Effector memory CD8-positive, alpha-beta T cell (primary cell): ENCODE measurements at regions not wholly inside any gene's neighbourhood (a gene's known extent, or its start where the extent isn't known, plus 50 kb on each side); places are given as distances from the start of the nearest gene placed in this dataset.

Source experiments
- ATAC-seq: fragments of 150-1000 bp; cut with Tn5 transposase; replicated peaks from 2 replicates; pipeline ENCODE4 v1.10.0; 2021; ENCODE audit warnings: mild to moderate bottlenecking, moderate library complexity
- DNase-seq, 3 experiments: peaks; one replicate each; pipeline ENCODE4 v3.0.0; 2021
- H3K27ac Mint-ChIP-seq, 2 donors: one replicate each; pipeline ENCODE4 v1.8.0; 2022; ENCODE audit warnings: mild to moderate bottlenecking in 2 of 2, mixed read lengths in 2 of 2, moderate library complexity in 2 of 2
- H3K27me3 Mint-ChIP-seq, 2 donors: one replicate each; pipeline ENCODE4 v1.8.0; 2022; ENCODE audit warnings: mixed read lengths in 2 of 2
- H3K36me3 Mint-ChIP-seq: one replicate; pipeline ENCODE4 v1.8.0; 2022; ENCODE audit warnings: mild to moderate bottlenecking, moderate library complexity, mixed read lengths; ENCODE audit not compliant: insufficient read depth
- H3K4me1 Mint-ChIP-seq, 2 donors: one replicate each; pipeline ENCODE4 v1.8.0; 2022; ENCODE audit warnings: low read depth in 2 of 2, mixed read lengths in 2 of 2
- H3K4me3 Mint-ChIP-seq, 2 donors: one replicate each; pipeline ENCODE4 v1.8.0; 2022; ENCODE audit warnings: mild to moderate bottlenecking in 2 of 2, mixed read lengths in 2 of 2, moderate library complexity in 2 of 2
- H3K9me3 Mint-ChIP-seq, 2 donors: one replicate each; pipeline ENCODE4 v1.8.0; 2022; ENCODE audit warnings: mixed read lengths in 2 of 2

DNA sequence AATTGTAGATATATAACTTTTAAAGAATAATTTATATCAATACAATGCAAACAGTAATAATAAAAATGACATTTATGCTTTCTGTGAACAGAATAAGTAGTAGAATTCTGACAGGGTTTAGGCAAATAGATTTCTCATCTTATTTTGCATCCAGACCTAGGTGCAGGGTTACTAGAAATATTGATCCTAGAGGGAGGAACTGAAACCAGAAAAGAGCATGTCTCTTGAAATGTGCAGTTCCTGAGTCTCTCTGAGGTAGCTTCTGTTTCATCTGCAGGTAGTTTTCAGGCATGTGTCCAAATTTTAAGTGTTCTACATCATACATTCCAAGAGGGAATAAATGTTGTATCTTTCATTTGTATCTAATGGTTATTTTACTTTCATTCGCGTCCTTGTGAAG lies 631.9 kb upstream of the ADGRL4 start:
- Mint-ChIP-seq H3K27ac (no peak overlapping the region), H3K4me3 (no peak overlapping the region), H3K36me3 (peaks cover 2% of the 10 kb centered on the region), H3K27me3 (no peaks in the 10 kb centered on the region), H3K9me3 (peaks cover 28 to 51% of the 10 kb centered on the region in 2 donors), H3K4me1 (no peaks in the 10 kb centered on the region)
- ATAC-seq (no peak), DNase-seq (no peak)

DNA sequence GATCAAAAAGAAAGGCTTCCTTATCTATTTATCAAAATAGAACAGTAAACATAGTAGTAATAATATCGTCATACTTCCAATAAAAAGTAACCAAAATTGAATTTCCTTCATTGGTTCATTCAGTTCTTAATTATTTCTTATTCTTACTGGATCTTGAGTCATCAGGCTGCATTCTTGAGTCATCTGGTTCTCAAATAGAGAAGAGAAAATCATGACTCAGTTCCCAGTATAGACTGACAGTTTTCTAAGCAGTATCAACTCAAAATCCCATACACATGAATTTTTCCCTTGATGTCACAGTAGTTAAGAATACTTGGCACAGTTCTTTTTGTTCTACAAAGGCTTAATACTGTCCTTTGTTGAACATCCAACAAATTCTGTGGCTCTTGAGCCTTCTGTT lies 626.9 kb upstream of the ADGRL4 start:
- no peaks in the 10 kb centered on the region for H3K27me3 Mint-ChIP-seq
- peaks cover 4 to 8% of the 10 kb centered on the region in 2 donors for H3K9me3 Mint-ChIP-seq
- H3K36me3 Mint-ChIP-seq, result no peaks in the 10 kb centered on the region
- no peaks in the 10 kb centered on the region for H3K4me1 Mint-ChIP-seq
- no peak overlapping the region for H3K4me3 Mint-ChIP-seq
- no peak overlapping the region for H3K27ac Mint-ChIP-seq
- no peak for DNase-seq
- ATAC-seq, result no peak

DNA sequence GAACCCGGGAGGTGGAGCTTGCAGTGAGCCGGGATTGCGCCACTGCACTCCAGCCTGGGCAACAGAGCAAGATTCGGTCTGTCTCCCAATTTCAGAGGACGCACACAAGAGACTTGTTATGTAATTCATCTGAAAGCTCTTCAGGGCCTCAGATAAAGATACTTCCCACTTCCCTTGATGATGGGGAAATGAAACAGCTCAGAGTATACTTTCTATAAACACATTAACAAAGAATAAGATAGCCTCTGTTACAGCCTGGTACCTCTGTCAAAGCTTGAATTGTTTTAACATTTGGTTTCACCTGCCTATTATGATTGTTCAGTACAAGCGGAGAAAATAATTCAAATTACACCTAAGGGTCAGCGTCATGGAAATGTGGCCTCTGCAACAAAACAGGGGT lies 622.9 kb upstream of the ADGRL4 start:
- Mint-ChIP-seq H3K27ac (no peak overlapping the region), H3K27me3 (no peaks in the 10 kb centered on the region), H3K9me3 (no peaks in the 10 kb centered on the region), H3K4me3 (no peak overlapping the region), H3K36me3 (no peaks in the 10 kb centered on the region), H3K4me1 (no peaks in the 10 kb centered on the region)
- DNase-seq (no peak), ATAC-seq (no peak)

DNA sequence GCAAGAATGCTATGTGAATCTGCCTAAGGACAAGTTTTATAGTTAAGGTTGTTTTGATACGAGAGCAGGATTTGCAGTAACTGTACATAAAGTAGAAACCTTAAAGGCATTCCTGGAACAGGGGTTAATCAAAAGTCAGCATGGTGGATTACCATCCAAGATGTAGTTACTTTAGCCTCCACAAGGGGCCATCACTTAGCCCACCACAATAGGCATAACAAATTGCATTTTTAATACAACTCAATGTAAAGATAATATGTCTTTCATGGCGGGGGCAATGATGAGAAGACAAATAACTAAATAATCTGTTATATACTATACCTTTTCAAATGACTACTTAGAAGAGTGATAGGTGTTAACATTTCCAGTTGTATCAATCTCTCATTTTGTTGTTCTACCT lies 611.2 kb upstream of the ADGRL4 start:
- H3K27ac Mint-ChIP-seq, result no peak overlapping the region
- ATAC-seq (no peak), DNase-seq (no peak)
- no peaks in the 10 kb centered on the region for H3K27me3 Mint-ChIP-seq
- no peaks in the 10 kb centered on the region for H3K4me1 Mint-ChIP-seq
- H3K4me3 Mint-ChIP-seq, result no peak overlapping the region
- H3K9me3 Mint-ChIP-seq, result peaks cover 0 to 6% of the 10 kb centered on the region in 2 donors
- H3K36me3 Mint-ChIP-seq, result no peaks in the 10 kb centered on the region

GRCh38 chr1:79614762-79615161 lies 608.2 kb upstream of the ADGRL4 start:
- Mint-ChIP-seq H3K4me1 (no peaks in the 10 kb centered on the region), H3K4me3 (no peak overlapping the region), H3K9me3 (peaks cover 0 to 8% of the 10 kb centered on the region in 2 donors), H3K27me3 (no peaks in the 10 kb centered on the region), H3K36me3 (no peaks in the 10 kb centered on the region), H3K27ac (no peak overlapping the region)
- ATAC-seq, result no peak
- DNase-seq, result no peak

DNA sequence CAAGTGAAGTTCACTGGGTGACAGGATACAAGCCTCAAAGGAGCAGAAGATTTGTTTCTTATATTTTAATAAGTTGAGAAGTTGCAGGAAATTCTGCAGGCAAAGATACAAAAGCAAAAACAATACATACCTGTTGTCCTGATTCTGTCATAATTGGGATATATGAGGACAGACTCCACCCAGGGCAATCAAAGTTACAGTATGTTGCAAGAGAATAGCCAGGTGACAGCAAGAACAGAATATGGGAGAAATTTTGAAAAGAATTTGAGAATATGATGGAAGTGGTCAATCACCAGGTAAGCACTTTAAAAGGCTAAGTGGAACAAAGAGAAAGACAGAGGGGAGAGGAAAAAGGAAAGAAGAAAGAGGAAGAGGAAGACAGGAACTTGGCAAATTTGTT lies 607.6 kb upstream of the ADGRL4 start:
- H3K4me3 Mint-ChIP-seq, result no peak overlapping the region
- no peaks in the 10 kb centered on the region for H3K36me3 Mint-ChIP-seq
- no peak overlapping the region for H3K27ac Mint-ChIP-seq
- H3K4me1 Mint-ChIP-seq, result no peaks in the 10 kb centered on the region
- no peaks in the 10 kb centered on the region for H3K27me3 Mint-ChIP-seq
- ATAC-seq, result no peak
- peaks cover 0 to 8% of the 10 kb centered on the region in 2 donors for H3K9me3 Mint-ChIP-seq
- no peak for DNase-seq

- no peak for ATAC-seq
- DNase-seq, result no peak
- H3K36me3 Mint-ChIP-seq, result no peaks in the 10 kb centered on the region
- H3K27me3 Mint-ChIP-seq, result no peaks in the 10 kb centered on the region
- H3K4me1 Mint-ChIP-seq, result no peaks in the 10 kb centered on the region
- peaks cover 0 to 4% of the 10 kb centered on the region in 2 donors for H3K9me3 Mint-ChIP-seq
- no peak overlapping the region for H3K27ac Mint-ChIP-seq
- H3K4me3 Mint-ChIP-seq, result no peak overlapping the region
These were observed 606.5 kb upstream of the ADGRL4 start for GRCh38 chr1:79613046-79613445.

DNA sequence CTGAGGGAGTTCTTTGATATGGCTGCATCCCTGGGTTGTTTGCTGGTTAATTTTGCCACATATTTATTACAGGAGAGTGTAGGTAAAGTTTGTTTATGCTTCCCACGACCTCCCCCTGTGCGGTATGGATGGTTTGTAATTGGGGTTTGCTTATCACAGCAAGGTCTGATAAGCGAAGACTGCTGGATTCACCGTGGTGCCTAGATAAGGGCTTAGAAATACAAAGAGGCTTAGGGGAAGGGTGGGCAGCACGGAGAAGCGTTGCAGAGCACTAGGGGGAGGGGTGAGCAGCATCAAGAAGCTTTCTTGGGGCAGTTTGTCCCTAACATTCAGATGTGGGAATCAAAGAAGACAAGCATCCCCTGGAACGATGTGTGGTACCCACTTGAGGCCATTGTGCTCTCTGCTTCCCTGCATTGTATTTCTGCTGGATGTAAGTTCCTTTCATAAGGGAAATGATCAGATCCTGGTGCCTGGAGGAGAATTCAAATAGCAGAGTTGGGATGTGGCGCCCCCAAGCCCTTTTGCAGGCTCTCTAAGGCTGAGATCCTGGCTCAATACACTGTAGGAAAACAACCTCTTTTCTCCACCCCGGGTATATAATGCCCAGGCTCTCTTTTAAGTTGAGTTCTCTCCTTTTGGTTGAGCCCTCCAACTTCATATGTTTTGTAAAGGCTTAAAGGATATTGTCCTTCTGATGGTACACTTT lies 598.1 kb upstream of the ADGRL4 start:
- no peaks in the 10 kb centered on the region for H3K36me3 Mint-ChIP-seq

DNA sequence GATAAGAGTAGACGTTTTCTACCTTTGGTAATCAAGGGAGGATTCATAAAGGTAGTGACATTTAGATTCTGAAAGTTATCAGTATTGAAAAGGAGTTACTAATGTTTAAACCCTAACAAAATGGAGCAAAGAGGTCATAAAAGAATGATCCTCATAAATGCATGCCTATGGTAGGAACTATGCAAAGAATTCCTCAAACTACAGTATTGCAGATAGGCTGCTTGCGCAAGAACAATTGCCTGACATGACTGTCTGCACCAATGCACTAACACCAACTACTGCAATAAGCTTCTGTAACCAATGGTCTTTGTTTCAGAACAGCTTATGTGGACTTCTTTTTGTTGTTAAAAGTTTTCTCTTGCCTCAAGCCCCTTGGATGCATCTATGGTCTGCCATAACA lies 597.3 kb upstream of the ADGRL4 start:
- no peak for ATAC-seq

More for the DNA sequence above, 598.1 kb upstream of the ADGRL4 start:
- H3K27me3 Mint-ChIP-seq, result no peaks in the 10 kb centered on the region
- DNase-seq, result no peak
- H3K4me3 Mint-ChIP-seq, result no peak overlapping the region
- H3K27ac Mint-ChIP-seq, result no peak overlapping the region
- no peak for ATAC-seq
- no peaks in the 10 kb centered on the region for H3K4me1 Mint-ChIP-seq
- peaks cover 0 to 7% of the 10 kb centered on the region in 2 donors for H3K9me3 Mint-ChIP-seq

GRCh38 chr1:79599257-79599656 lies 592.7 kb upstream of the ADGRL4 start:
- H3K27me3 Mint-ChIP-seq, result no peaks in the 10 kb centered on the region

More for the DNA sequence above, 597.3 kb upstream of the ADGRL4 start:
- Mint-ChIP-seq H3K27ac (no peak overlapping the region), H3K36me3 (no peaks in the 10 kb centered on the region), H3K4me3 (no peak overlapping the region), H3K4me1 (no peaks in the 10 kb centered on the region), H3K9me3 (peaks cover 0 to 7% of the 10 kb centered on the region in 2 donors), H3K27me3 (no peaks in the 10 kb centered on the region)
- no peak for DNase-seq

GRCh38 chr1:79595931-79596330 lies 589.4 kb upstream of the ADGRL4 start:
- Mint-ChIP-seq H3K4me3 (no peak overlapping the region), H3K36me3 (no peaks in the 10 kb centered on the region), H3K9me3 (peaks cover 2 to 9% of the 10 kb centered on the region in 2 donors), H3K4me1 (no peaks in the 10 kb centered on the region), H3K27ac (no peak overlapping the region), H3K27me3 (no peaks in the 10 kb centered on the region)
- no peak for ATAC-seq
- no peak for DNase-seq

More at GRCh38 chr1:79599257-79599656, 592.7 kb upstream of the ADGRL4 start:
- Mint-ChIP-seq H3K9me3 (peaks cover 6 to 9% of the 10 kb centered on the region in 2 donors), H3K4me3 (no peak overlapping the region), H3K36me3 (no peaks in the 10 kb centered on the region), H3K27ac (no peak overlapping the region), H3K4me1 (no peaks in the 10 kb centered on the region)
- DNase-seq, result no peak
- no peak for ATAC-seq

- Mint-ChIP-seq H3K4me1 (no peaks in the 10 kb centered on the region), H3K4me3 (no peak overlapping the region), H3K36me3 (no peaks in the 10 kb centered on the region), H3K27ac (no peak overlapping the region), H3K9me3 (peaks cover 2 to 9% of the 10 kb centered on the region in 2 donors), H3K27me3 (no peaks in the 10 kb centered on the region)
- DNase-seq (no peak), ATAC-seq (no peak)
These were observed 587.7 kb upstream of the ADGRL4 start for GRCh38 chr1:79594121-79594698.

DNA sequence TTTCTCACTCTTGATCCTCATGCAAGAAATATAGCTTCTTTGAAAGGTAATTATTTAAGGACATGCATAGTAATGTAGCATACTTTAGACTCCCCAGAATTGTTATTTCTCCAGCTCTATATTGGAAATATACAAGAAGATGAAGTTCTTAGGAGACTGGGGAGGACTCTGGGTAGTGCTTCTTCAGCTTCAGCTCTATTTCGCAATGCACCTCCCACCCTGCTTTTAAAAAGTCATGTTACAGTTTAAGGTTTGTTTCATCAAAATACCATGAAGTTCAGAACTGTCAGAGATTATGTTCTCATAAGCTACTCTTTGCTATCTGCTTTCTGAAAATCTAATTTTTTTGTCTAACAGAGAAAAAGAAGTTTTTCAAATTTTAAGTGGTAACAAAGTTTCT lies 586.2 kb upstream of the ADGRL4 start:
- Mint-ChIP-seq H3K27me3 (no peaks in the 10 kb centered on the region), H3K27ac (no peak overlapping the region), H3K36me3 (no peaks in the 10 kb centered on the region), H3K4me1 (no peaks in the 10 kb centered on the region), H3K4me3 (no peak overlapping the region), H3K9me3 (peaks cover 0 to 9% of the 10 kb centered on the region in 2 donors)
- ATAC-seq (no peak), DNase-seq (no peak)

DNA sequence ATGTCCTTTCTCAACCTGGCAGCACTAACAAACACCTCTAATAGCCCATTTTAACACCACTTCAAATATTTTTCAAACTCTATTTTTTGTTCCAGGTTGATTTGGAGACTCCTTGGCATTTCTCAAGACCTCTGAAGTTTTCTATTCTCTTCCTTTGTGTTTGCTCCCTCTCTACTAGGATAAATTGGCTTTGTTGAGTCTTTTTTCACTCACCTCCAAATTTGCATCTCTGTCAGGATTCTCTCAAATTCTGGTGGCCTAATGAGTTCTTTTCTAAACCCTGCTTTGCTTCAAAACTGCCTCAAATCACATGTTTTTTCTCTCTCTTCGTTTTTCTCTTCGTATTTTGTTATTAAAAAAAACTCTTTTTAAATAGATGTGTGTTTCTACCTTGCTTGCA lies 582.2 kb upstream of the ADGRL4 start:
- Mint-ChIP-seq H3K4me1 (no peaks in the 10 kb centered on the region), H3K4me3 (no peak overlapping the region), H3K9me3 (peaks cover 4 to 17% of the 10 kb centered on the region in 2 donors), H3K27ac (no peak overlapping the region), H3K36me3 (no peaks in the 10 kb centered on the region), H3K27me3 (no peaks in the 10 kb centered on the region)
- no peak for ATAC-seq
- no peak for DNase-seq
